ENCODE measurements at regions not wholly inside any gene's neighbourhood (a gene's known extent, or its start where the extent isn't known, plus 50 kb on each side); places are given as distances from the start of the nearest gene placed in this dataset.

DNA sequence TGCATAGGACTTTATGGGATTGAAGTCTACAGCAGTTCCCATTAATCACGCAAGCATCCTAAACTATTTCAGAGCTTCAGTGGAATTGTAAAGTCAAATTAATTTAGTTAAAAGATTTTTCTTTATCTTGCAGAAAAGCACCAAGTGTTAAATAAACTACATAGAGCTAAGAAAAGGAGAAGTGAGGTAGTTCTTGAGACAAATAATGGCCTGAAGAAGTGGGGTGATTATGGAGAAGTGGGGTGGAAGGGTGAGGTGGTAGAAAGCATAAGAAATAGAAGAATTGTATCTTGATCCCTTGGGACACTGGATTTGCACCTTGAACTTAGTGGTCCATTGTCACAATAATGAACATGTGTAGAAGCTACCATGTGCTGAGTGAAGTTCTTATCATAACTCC lies 121.7 kb upstream of the LINC00305 start:
- H3K36me3 ChIP-seq (ENCODE audit: insufficient read depth, insufficient read length, low read length) = no peaks in the 10 kb centered on the region
- no peak for TF ChIP-seq SUZ12 (IDR thresholded peaks at IDR 0.05; ENCODE audit: extremely low read depth, insufficient read depth, insufficient read length)
- TF ChIP-seq YY1 (IDR thresholded peaks at IDR 0.05; ENCODE audit: insufficient read depth, insufficient read length) = no peak
- TF ChIP-seq ZNF274 (IDR thresholded peaks at IDR 0.05; ENCODE audit: low read depth, low read length) = no peak
- H3K9ac ChIP-seq (ENCODE audit: insufficient read length, low read depth) = no peak overlapping the region
- no peaks in the 10 kb centered on the region for H3K27me3 ChIP-seq (ENCODE audit: insufficient read depth, insufficient read length)
- H3K4me3 ChIP-seq (ENCODE audit: insufficient read length, low read depth) = no peak overlapping the region
- peaks cover 2% of the 10 kb centered on the region for H3K4me1 ChIP-seq (ENCODE audit: insufficient read depth, insufficient read length)
- DNase-seq (ENCODE audit: low read depth, low spot score) = no peak
- peaks cover 10% of the 10 kb centered on the region; the same call in 1 of the 2 replicates for H3K9me3 ChIP-seq (ENCODE audit: insufficient read depth, low read length)

DNA sequence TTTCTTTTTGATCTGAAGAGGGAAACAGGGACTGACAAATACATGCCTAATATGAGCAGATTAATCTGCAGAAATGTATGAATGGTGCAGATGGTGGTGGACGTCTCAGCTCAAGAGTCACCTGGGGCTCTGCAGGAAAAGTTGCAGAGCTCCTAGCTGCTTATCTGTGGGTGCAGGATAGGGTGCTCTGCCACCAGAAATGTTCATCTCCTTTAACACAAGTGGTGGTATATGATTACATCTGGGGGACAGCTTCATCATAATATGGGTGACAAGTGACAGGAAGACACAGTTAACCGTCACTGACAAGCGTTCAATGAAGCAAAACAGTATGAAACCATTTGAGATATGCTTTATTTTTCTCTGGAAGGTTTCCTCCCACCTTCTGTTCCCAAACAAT lies 121.2 kb upstream of the LINC00305 start:
- no peak for DNase-seq (ENCODE audit: low read depth, low spot score)
- Histone ChIP-seq H3K9me3 (ENCODE audit: insufficient read depth, low read length) (0 out of 2 replicates have a peak, but pooled peaks cover 6% of the 10 kb centered on the region), H3K27me3 (ENCODE audit: insufficient read depth, insufficient read length) (no peaks in the 10 kb centered on the region), H3K4me3 (ENCODE audit: insufficient read length, low read depth) (no peak overlapping the region), H3K36me3 (ENCODE audit: insufficient read depth, insufficient read length, low read length) (no peaks in the 10 kb centered on the region), H3K4me1 (ENCODE audit: insufficient read depth, insufficient read length) (peaks cover 2% of the 10 kb centered on the region), H3K9ac (ENCODE audit: insufficient read length, low read depth) (no peak overlapping the region)
- TF ChIP-seq YY1 (IDR thresholded peaks at IDR 0.05; ENCODE audit: insufficient read depth, insufficient read length) (no peak), ZNF274 (IDR thresholded peaks at IDR 0.05; ENCODE audit: low read depth, low read length) (no peak), SUZ12 (IDR thresholded peaks at IDR 0.05; ENCODE audit: extremely low read depth, insufficient read depth, insufficient read length) (no peak)

DNA sequence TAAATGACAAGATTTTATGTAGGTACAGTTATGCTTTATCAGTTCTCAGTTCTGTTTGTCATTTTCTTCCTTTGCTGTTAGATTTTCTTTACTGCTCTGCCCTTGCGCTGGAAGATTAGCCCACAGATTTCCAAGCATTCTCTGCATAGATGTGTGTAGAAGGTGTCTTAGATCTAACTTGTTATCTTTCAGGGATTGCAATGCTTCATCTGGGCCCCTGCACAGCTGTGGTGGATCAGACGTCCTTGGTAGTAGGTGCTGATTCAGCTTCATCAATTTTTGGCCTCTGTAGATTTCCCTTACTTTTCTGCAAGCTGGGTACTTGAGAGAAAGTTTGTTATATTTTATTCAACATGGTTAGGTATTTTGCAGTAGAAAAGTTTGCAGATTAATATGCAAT lies 115.3 kb upstream of the LINC00305 start:
- Histone ChIP-seq H3K9me3 (ENCODE audit: insufficient read depth, low read length) (no peaks in the 10 kb centered on the region), H3K4me3 (ENCODE audit: insufficient read length, low read depth) (no peak overlapping the region), H3K4me1 (ENCODE audit: insufficient read depth, insufficient read length) (no peaks in the 10 kb centered on the region), H3K27me3 (ENCODE audit: insufficient read depth, insufficient read length) (no peaks in the 10 kb centered on the region), H3K9ac (ENCODE audit: insufficient read length, low read depth) (no peak overlapping the region), H3K36me3 (ENCODE audit: insufficient read depth, insufficient read length, low read length) (no peaks in the 10 kb centered on the region)
- DNase-seq (ENCODE audit: low read depth, low spot score) = no peak
- TF ChIP-seq YY1 (IDR thresholded peaks at IDR 0.05; ENCODE audit: insufficient read depth, insufficient read length) = no peak
- no peak for TF ChIP-seq ZNF274 (IDR thresholded peaks at IDR 0.05; ENCODE audit: low read depth, low read length)
- no peak for TF ChIP-seq SUZ12 (IDR thresholded peaks at IDR 0.05; ENCODE audit: extremely low read depth, insufficient read depth, insufficient read length)

DNA sequence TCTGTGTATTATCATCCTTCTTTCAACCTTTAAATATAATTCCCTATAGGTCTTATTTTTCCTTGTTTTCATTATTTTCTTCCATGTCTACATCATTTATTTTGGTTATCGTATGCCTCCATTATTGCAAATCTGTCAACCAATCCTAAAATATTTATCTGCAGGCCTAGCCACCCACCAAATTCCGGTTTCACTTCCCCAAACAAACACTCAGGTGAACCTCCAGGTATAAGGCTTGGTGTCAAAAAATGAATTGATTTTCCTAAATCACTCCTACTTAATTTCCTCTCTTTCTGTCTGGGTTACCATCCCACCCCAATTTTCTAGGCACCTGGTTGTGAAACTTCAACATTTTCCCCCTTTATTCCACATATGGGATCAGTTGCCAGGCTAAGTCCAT lies 111.9 kb upstream of the LINC00305 start:
- H3K4me3 ChIP-seq (ENCODE audit: insufficient read length, low read depth) = no peak overlapping the region
- H3K9ac ChIP-seq (ENCODE audit: insufficient read length, low read depth) = no peak overlapping the region
- no peaks in the 10 kb centered on the region for H3K36me3 ChIP-seq (ENCODE audit: insufficient read depth, insufficient read length, low read length)
- TF ChIP-seq YY1 (IDR thresholded peaks at IDR 0.05; ENCODE audit: insufficient read depth, insufficient read length) (no peak), SUZ12 (IDR thresholded peaks at IDR 0.05; ENCODE audit: extremely low read depth, insufficient read depth, insufficient read length) (no peak), ZNF274 (IDR thresholded peaks at IDR 0.05; ENCODE audit: low read depth, low read length) (no peak)
- H3K9me3 ChIP-seq (ENCODE audit: insufficient read depth, low read length) = no peaks in the 10 kb centered on the region
- H3K4me1 ChIP-seq (ENCODE audit: insufficient read depth, insufficient read length) = no peaks in the 10 kb centered on the region
- no peak for DNase-seq (ENCODE audit: low read depth, low spot score)
- no peaks in the 10 kb centered on the region for H3K27me3 ChIP-seq (ENCODE audit: insufficient read depth, insufficient read length)

DNA sequence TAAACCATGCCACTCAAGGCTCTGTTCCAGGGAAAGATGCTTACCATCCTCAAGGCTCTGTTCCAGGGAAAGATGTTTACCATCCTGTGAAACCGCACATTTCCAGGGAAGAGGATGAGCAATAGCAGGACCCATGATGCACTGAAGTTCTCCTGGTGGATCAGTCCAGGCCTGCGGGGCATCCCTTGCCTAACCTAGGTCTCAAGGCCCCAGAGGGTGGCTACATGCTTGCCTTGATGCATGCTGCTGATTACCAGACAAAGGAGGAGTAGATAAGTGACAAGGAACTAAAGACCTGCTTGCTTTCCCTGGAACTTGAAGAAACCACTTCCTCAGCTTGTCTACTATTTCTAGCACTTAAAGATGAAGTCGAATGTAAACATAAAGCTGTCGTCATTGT lies 111.0 kb upstream of the LINC00305 start:
- Histone ChIP-seq H3K36me3 (ENCODE audit: insufficient read depth, insufficient read length, low read length) (no peaks in the 10 kb centered on the region), H3K4me1 (ENCODE audit: insufficient read depth, insufficient read length) (no peaks in the 10 kb centered on the region), H3K9ac (ENCODE audit: insufficient read length, low read depth) (no peak overlapping the region), H3K4me3 (ENCODE audit: insufficient read length, low read depth) (no peak overlapping the region), H3K27me3 (ENCODE audit: insufficient read depth, insufficient read length) (no peaks in the 10 kb centered on the region), H3K9me3 (ENCODE audit: insufficient read depth, low read length) (no peaks in the 10 kb centered on the region)
- no peak for TF ChIP-seq YY1 (IDR thresholded peaks at IDR 0.05; ENCODE audit: insufficient read depth, insufficient read length)
- TF ChIP-seq ZNF274 (IDR thresholded peaks at IDR 0.05; ENCODE audit: low read depth, low read length) = no peak
- no peak for TF ChIP-seq SUZ12 (IDR thresholded peaks at IDR 0.05; ENCODE audit: extremely low read depth, insufficient read depth, insufficient read length)
- DNase-seq (ENCODE audit: low read depth, low spot score) = no peak

DNA sequence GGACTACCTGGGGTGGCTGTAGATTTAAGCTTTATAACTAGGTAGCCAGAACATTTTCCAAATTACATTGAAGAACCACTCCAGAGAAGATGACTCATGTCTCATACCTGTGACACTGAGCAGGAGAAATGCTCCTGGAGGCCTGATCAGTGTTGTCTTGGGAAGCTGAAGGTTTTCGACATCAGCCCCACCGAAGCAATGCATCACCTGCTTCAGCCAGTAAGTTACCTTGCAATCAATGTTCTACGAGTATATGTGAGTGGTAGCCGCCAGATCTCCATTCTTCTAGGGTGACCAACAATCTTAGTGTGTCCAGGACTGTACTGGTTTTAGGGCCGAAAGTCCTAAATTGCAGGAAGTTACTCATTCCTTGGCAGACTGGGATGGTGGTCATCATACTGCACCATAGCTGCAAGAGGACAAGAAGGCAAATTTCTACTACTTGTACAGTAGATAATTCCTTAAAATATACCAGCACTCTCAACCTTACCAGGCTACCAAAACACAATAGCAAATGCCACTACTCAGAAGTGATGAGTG lies 109.3 kb upstream of the LINC00305 start:
- Histone ChIP-seq H3K4me3 (ENCODE audit: insufficient read length, low read depth) (no peak overlapping the region), H3K9me3 (ENCODE audit: insufficient read depth, low read length) (no peaks in the 10 kb centered on the region), H3K27me3 (ENCODE audit: insufficient read depth, insufficient read length) (no peaks in the 10 kb centered on the region), H3K36me3 (ENCODE audit: insufficient read depth, insufficient read length, low read length) (no peaks in the 10 kb centered on the region), H3K9ac (ENCODE audit: insufficient read length, low read depth) (no peak overlapping the region), H3K4me1 (ENCODE audit: insufficient read depth, insufficient read length) (no peaks in the 10 kb centered on the region)
- TF ChIP-seq YY1 (IDR thresholded peaks at IDR 0.05; ENCODE audit: insufficient read depth, insufficient read length) = no peak
- TF ChIP-seq ZNF274 (IDR thresholded peaks at IDR 0.05; ENCODE audit: low read depth, low read length) = no peak
- TF ChIP-seq SUZ12 (IDR thresholded peaks at IDR 0.05; ENCODE audit: extremely low read depth, insufficient read depth, insufficient read length) = no peak
- no peak for DNase-seq (ENCODE audit: low read depth, low spot score)

DNA sequence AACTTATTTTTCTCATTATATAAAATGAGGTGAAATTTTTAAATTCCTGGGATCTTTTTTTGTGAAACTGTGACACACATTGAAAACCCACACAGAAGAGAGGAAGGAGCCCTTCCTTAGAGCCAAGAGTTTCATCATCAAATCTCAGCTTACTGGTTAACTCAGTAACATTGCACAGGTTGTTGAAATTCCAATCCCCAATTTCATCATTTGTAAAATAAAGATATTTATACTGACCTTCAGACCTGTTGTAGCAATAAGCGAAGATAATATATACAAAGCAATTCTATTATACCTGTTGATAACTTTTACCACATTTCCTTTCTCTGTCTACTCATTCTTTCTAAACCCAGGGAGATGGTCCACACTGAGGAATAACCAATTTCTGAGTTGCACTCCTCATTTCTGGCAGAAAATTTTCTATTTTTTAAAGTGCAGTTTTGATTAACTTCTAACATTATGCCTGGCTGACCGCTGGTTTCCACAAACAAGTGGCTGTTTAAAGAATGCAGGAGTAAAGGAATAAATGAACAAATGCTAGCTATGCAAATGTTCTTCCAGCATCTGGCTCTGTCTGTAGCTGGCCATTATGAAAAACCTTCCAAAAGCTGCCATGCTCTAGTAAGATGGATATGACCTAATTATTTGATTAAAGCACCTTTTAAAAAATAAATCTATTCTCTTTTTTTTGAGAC lies 105.7 kb upstream of the LINC00305 start:
- DNase-seq (ENCODE audit: low read depth, low spot score) = no peak
- no peaks in the 10 kb centered on the region for H3K9me3 ChIP-seq (ENCODE audit: insufficient read depth, low read length)
- no peak overlapping the region for H3K4me3 ChIP-seq (ENCODE audit: insufficient read length, low read depth)
- TF ChIP-seq SUZ12 (IDR thresholded peaks at IDR 0.05; ENCODE audit: extremely low read depth, insufficient read depth, insufficient read length) (no peak), ZNF274 (IDR thresholded peaks at IDR 0.05; ENCODE audit: low read depth, low read length) (no peak), YY1 (IDR thresholded peaks at IDR 0.05; ENCODE audit: insufficient read depth, insufficient read length) (no peak)
- H3K4me1 ChIP-seq (ENCODE audit: insufficient read depth, insufficient read length) = no peaks in the 10 kb centered on the region
- H3K27me3 ChIP-seq (ENCODE audit: insufficient read depth, insufficient read length) = no peaks in the 10 kb centered on the region
- no peaks in the 10 kb centered on the region for H3K36me3 ChIP-seq (ENCODE audit: insufficient read depth, insufficient read length, low read length)
- H3K9ac ChIP-seq (ENCODE audit: insufficient read length, low read depth) = no peak overlapping the region
